Thoracic aorta (tissue), 2 donors: ENCODE measurements at regions not wholly inside any gene's neighbourhood (a gene's known extent, or its start where the extent isn't known, plus 50 kb on each side); places are given as distances from the start of the nearest gene placed in this dataset.

Experiments
- ATAC-seq: fragments of 150-250 bp; one replicate; pipeline ENCODE4 v1.8.0; 2017; ENCODE audit warnings: low read depth; ENCODE audit not compliant: insufficient number of reproducible peaks, low FRiP score
- DNase-seq: peaks from one replicate; pipeline ENCODE4 v3.0.0-alpha.2; 2020; ENCODE audit warnings: low spot score
- H3K27ac ChIP-seq, 2 donors: fragments of 200-600 bp; sonication (generic); 1 replicate in 1 of 2; 2 replicates in 1 of 2; pipeline ENCODE4 v1.5.1; 2016; ENCODE audit warnings: mild to moderate bottlenecking in 2 of 2, moderate library complexity in 2 of 2
- H3K27me3 ChIP-seq: fragments of 200-600 bp; sonication (generic); replicated peaks from 2 replicates; pipeline ENCODE4 v1.6.0; 2016; ENCODE audit warnings: mild to moderate bottlenecking; ENCODE audit not compliant: insufficient read depth
- H3K36me3 ChIP-seq: fragments of 200-600 bp; sonication (generic); one replicate; pipeline ENCODE4 v1.5.1; 2016
- H3K4me1 ChIP-seq, 2 donors: fragments of 200-600 bp; sonication (generic); 1 replicate in 1 of 2; 2 replicates in 1 of 2; pipeline versions ENCODE4 v1.5.1 to v1.6.0; 2016; ENCODE audit warnings: low read depth in 2 of 2, mild to moderate bottlenecking in 1 of 2; ENCODE audit not compliant: control insufficient read depth in 1 of 2
- H3K4me3 ChIP-seq: fragments of 200-600 bp; sonication (generic); 2 replicates; pipeline ENCODE4 v1.5.1; 2016; ENCODE audit warnings: mild to moderate bottlenecking
- H3K9me3 ChIP-seq: fragments of 200-600 bp; sonication (generic); 2 replicates; pipeline ENCODE4 v1.5.1; 2016
- CTCF ChIP-seq: fragments of 200-600 bp; sonication (generic); IDR thresholded peaks from one replicate; pipeline ENCODE4 v1.5.1; 2019; ENCODE audit warnings: antibody characterized with exemption

DNA sequence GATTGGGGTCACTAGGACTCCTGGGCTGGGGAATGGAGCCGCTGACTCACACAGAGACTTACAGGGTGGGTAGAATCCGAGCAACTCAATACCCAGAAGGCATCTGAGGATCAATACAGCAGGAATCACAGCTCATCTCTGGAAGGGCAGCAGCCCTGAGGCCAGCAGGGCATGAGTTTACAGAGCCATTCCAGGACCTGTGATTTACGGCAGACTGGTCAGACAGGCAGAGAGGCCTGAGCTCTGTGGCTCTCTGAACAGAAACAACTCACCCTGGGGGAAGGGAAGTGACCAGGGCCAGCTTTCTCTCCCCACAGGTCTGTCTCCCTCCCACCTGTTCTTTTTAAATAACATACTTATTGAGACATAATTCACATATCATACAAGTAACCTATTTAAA lies 88.2 kb upstream of the CXCL12 start:
- Histone ChIP-seq H3K27ac (no peak overlapping the region), H3K4me1 (peaks cover 8 to 14% of the 10 kb centered on the region in 2 donors), H3K27me3 (no peaks in the 10 kb centered on the region), H3K9me3 (no peaks in the 10 kb centered on the region), H3K4me3 (no peak overlapping the region), H3K36me3 (no peaks in the 10 kb centered on the region)
- DNase-seq = no peak
- ATAC-seq = no peak
- no peak for TF ChIP-seq CTCF

GRCh38 chr10:44476409-44477045 lies 91.6 kb upstream of the CXCL12 start:
- no peak for TF ChIP-seq CTCF
- ATAC-seq = no peak
- H3K4me1 ChIP-seq = peaks cover 14 to 29% of the 10 kb centered on the region in 2 donors
- no peaks in the 10 kb centered on the region for H3K36me3 ChIP-seq
- no peaks in the 10 kb centered on the region for H3K9me3 ChIP-seq
- H3K27ac ChIP-seq = no peak overlapping the region
- no peaks in the 10 kb centered on the region for H3K27me3 ChIP-seq
- DNase-seq = no peak
- H3K4me3 ChIP-seq = no peak overlapping the region

- Histone ChIP-seq H3K4me3 (no peak overlapping the region), H3K4me1 (peaks cover 14 to 29% of the 10 kb centered on the region in 2 donors), H3K27me3 (no peaks in the 10 kb centered on the region), H3K36me3 (no peaks in the 10 kb centered on the region), H3K27ac (no peak overlapping the region), H3K9me3 (no peaks in the 10 kb centered on the region)
- no peak for TF ChIP-seq CTCF
- ATAC-seq (no peak), DNase-seq (no peak)
These were observed 92.1 kb upstream of the CXCL12 start for GRCh38 chr10:44477046-44477425.

GRCh38 chr10:44478040-44478439 lies 93.1 kb upstream of the CXCL12 start:
- no peak for TF ChIP-seq CTCF
- ATAC-seq (no peak), DNase-seq (no peak)
- no peaks in the 10 kb centered on the region for H3K27me3 ChIP-seq
- H3K9me3 ChIP-seq = no peaks in the 10 kb centered on the region
- H3K4me3 ChIP-seq = no peak overlapping the region
- H3K4me1 ChIP-seq = peaks cover 14 to 29% of the 10 kb centered on the region in 2 donors
- H3K36me3 ChIP-seq = no peaks in the 10 kb centered on the region
- no peak overlapping the region for H3K27ac ChIP-seq

GRCh38 chr10:44478876-44479705 lies 94.2 kb upstream of the CXCL12 start:
- ATAC-seq = no peak
- TF ChIP-seq CTCF = no peak
- H3K27ac ChIP-seq = no peak overlapping the region

More at GRCh38 chr10:44478876-44479705, 94.2 kb upstream of the CXCL12 start:
- no peak for DNase-seq
- H3K9me3 ChIP-seq = no peaks in the 10 kb centered on the region
- H3K27me3 ChIP-seq = no peaks in the 10 kb centered on the region
- H3K4me1 ChIP-seq = peaks cover 14 to 29% of the 10 kb centered on the region in 2 donors
- no peaks in the 10 kb centered on the region for H3K36me3 ChIP-seq
- H3K4me3 ChIP-seq = no peak overlapping the region
